Esophagus muscularis mucosa (tissue), 4 donors: ENCODE measurements at regions not wholly inside any gene's neighbourhood (a gene's known extent, or its start where the extent isn't known, plus 50 kb on each side); places are given as distances from the start of the nearest gene placed in this dataset.

Experiments
- EP300 ChIP-seq: sonication (generic); formaldehyde crosslinking; IDR thresholded peaks from one replicate; pipeline ENCODE4 v1.6.1; 2017; ENCODE audit warnings: antibody characterized with exemption
- POLR2A ChIP-seq: fragments of 450-650 bp; IDR thresholded peaks from one replicate; pipeline ENCODE4 v1.6.1; 2017; ENCODE audit warnings: antibody characterized with exemption, moderate library complexity, mild to moderate bottlenecking, low read depth
- TF ChIP-seq, protein P1 (sequence below), 3 experiments: fragments of 200-600 bp in 2 of 3; fragments of 450-650 bp in 1 of 3; sonication (generic) in 2 of 3; IDR thresholded peaks; one replicate each; pipeline ENCODE4 v1.5.1; 2017 to 2019; ENCODE audit warnings: antibody characterized with exemption in 3 of 3, mild to moderate bottlenecking in 2 of 3, moderate library complexity in 1 of 3

DNA sequence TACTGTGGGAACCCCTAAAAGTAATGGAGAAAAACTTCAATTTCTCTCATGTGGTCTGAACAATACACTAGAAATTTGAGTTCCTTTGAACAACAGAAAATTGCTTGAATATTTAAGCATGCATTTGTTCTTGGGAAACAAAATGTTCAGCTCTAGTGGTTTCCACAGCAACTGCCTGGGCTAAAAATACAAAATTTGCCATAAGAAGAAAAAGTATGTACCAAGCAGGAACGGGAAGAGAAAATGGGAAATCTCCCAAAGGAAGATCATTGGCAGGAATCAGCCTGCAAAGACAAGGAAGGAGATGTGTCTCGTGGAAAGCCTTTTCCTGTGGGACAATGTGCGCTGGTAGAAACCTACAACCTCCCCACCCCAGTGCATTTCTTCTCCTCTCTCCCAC lies 119.0 kb upstream of the DPT start:
- TF ChIP-seq, protein P1, sequence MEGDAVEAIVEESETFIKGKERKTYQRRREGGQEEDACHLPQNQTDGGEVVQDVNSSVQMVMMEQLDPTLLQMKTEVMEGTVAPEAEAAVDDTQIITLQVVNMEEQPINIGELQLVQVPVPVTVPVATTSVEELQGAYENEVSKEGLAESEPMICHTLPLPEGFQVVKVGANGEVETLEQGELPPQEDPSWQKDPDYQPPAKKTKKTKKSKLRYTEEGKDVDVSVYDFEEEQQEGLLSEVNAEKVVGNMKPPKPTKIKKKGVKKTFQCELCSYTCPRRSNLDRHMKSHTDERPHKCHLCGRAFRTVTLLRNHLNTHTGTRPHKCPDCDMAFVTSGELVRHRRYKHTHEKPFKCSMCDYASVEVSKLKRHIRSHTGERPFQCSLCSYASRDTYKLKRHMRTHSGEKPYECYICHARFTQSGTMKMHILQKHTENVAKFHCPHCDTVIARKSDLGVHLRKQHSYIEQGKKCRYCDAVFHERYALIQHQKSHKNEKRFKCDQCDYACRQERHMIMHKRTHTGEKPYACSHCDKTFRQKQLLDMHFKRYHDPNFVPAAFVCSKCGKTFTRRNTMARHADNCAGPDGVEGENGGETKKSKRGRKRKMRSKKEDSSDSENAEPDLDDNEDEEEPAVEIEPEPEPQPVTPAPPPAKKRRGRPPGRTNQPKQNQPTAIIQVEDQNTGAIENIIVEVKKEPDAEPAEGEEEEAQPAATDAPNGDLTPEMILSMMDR (IDR thresholded peaks at IDR 0.05) = no peak
- no peak for TF ChIP-seq EP300
- TF ChIP-seq POLR2A = no peak
